GM19463 (cell line): ENCODE measurements at regions not wholly inside any gene's neighbourhood (a gene's known extent, or its start where the extent isn't known, plus 50 kb on each side); places are given as distances from the start of the nearest gene placed in this dataset.

ENCODE experiments used
- ATAC-seq: cut with Tn5 transposase; IDR thresholded peaks from one replicate; pipeline ENCODE4 v1.9.1; 2021; ENCODE audit warnings: mild to moderate bottlenecking, moderate library complexity; ENCODE audit not compliant: unreplicated experiment

DNA sequence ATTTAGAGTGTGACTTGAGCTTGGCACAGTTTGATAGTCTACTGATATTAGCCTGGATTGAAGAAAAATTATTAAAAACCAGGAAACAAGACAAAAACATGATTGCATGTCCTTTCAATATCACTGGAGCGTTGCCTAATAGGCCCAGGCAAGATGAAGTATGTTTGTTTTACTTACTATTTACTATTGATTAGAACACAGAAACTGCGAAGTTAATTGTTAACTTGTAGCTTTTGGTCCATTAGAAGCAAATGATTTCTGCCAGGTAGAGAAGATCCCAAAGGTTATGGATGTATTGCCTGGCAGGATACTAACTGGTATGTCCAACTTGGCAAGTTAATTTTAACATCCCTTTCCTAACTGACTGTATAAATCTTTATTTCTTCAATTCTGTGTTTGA lies 268.9 kb downstream of the ETNK1 start:
- ATAC-seq: no peak

DNA sequence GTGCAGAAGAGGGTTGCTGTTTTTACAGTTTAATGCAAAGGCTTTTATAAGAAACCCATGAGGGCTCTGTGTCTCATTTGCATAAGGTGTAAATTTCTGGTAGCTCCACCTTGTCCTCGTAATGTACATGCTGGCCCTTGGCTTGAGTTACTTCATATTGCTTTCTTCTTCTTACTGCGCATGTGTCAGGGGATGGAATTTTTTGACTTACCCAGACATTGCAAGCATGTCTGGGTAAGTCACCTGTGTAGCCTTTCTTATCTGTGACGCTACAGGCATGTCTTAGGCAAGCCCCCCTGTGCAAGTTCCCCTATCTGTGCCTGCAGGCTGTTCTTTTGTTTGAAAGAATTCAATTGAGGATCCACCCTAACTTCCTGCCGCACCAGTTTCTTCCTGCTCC lies 274.2 kb downstream of the ETNK1 start:
- no peak for ATAC-seq

- no peak for ATAC-seq
Observed at GRCh38 chr12:22900401-22900800, 275.4 kb downstream of the ETNK1 start.

GRCh38 chr12:22904485-22904884 lies 279.5 kb downstream of the ETNK1 start:
- no peak for ATAC-seq

GRCh38 chr12:22916241-22916640 lies 291.3 kb downstream of the ETNK1 start:
- no peak for ATAC-seq

- ATAC-seq: no peak
Observed at GRCh38 chr12:22916815-22917214, 291.8 kb downstream of the ETNK1 start.

DNA sequence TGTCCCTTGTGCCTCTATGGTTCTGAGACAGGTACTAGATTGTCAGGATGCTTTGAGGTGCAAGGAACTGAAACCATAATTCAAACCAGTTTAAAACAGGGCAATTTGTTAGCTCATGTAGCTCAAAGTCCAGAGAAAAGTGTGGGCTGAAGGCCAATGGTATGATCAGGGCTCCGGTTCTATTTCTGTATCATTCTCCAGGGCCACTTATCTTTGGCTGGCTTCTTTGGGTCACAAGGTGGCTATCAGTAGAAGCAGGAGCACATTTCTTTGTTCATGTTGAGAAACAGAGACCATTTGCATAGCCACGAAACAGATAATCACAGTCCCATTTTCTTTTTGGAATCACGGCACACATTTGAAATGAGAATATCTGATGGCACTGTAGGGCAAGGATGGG lies 294.9 kb downstream of the ETNK1 start:
- ATAC-seq: no peak

DNA sequence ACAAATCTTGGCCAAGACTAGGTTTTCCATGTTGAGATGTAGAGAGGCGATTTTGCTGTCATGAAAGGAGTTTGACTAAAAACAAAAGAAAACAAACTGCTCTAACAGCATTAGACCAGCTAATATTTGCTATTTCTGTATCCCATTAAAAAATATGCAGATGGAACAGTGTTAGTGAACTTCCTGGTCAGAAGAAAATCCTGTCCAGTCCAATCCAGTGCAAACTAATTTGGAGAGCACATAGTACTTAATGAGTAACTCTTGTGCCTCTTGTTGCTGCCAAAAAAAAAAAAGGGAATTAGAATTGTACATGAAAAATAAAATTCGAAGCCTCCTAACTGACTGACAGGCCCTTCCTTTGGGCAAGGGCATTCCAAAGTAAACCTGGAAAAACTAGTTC lies 298.8 kb downstream of the ETNK1 start:
- no peak for ATAC-seq

- no peak for ATAC-seq
Observed at GRCh38 chr12:22924391-22924790, 299.4 kb downstream of the ETNK1 start.

GRCh38 chr12:22925623-22926022 lies 300.7 kb downstream of the ETNK1 start:
- ATAC-seq: no peak

- no peak for ATAC-seq
Observed at GRCh38 chr12:22932431-22932830, 307.5 kb downstream of the ETNK1 start.

DNA sequence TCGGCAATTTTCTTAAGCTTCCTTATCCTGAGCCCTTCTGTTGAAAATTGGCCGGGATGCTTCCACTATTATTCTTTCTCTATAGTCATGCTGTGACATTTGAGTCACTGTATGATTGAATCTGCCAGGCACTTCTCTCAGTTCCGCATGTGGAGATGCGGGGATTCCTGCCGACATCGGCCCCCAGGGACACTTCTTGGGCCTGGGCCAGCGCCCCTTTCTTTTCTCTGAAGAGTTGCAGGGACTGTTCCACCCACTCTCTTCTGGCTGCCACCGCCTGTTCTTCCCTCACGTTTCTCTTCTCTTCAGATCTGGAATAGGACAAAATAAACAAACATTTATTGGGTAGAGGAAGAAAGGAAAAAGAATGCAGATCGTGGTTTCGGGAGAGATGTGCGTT lies 310.1 kb downstream of the ETNK1 start:
- ATAC-seq: no peak

DNA sequence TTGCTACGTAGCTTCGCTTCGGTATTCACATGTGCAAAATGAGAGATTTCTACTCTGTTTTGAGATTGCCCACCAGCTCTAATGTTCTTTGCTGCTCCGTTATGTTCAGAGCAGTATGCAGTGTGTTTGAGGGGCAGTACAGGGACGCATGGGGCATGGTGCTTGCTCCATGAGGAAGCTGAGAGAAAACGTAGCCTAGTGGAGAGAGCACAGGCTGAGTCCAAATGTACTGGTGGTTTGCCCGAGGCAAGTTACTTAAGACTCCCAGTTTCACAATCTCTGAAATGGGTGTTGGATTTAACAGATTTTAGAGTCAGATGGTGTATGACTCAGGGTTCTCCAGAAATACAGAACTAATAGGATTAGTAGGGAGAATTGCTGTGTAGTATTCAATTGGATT lies 310.5 kb downstream of the ETNK1 start:
- ATAC-seq: no peak

- no peak for ATAC-seq
Observed at GRCh38 chr12:22938323-22938722, 313.4 kb downstream of the ETNK1 start.

DNA sequence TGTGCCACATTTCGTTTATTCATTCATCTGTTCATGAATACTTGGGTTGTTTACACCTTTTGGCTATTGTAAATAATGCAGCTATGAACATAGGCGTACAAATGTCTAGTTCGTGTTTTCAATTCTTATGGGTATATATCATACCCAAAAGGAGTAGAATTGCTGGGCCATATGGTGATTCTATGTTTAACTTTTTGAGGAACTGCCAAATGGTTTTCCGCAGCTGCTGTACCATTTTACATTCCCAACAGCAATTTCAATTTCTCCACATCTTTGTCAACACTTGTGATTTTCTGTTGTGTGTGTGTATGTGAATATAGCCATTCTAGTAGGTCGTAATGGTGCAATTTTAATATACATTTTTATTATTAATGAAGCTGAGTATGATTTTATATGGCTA lies 326.2 kb downstream of the ETNK1 start:
- ATAC-seq: no peak

GRCh38 chr12:22956690-22957089 lies 331.7 kb downstream of the ETNK1 start:
- no peak for ATAC-seq

DNA sequence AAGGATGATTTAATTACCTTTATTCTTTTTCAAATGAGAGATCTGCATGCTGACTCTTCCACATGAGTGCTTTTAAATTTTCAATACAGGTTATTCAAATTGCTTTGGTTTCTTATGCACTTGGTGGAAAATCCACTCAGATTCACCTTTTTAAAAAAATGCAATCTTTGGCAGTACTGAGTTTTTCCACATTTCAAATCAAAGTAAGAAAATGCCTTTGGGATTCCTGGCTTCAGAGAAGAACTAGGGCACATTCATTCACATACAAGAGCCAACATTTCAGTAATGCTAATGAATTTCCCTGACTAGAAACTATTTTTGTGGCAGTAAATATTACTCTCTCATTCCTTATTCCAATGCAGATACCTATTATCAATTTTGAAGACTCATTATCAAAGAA lies 342.2 kb downstream of the ETNK1 start:
- no peak for ATAC-seq

GRCh38 chr12:22969521-22969920 lies 344.6 kb downstream of the ETNK1 start:
- ATAC-seq: no peak

GRCh38 chr12:22971247-22971646 lies 346.3 kb downstream of the ETNK1 start:
- no peak for ATAC-seq

DNA sequence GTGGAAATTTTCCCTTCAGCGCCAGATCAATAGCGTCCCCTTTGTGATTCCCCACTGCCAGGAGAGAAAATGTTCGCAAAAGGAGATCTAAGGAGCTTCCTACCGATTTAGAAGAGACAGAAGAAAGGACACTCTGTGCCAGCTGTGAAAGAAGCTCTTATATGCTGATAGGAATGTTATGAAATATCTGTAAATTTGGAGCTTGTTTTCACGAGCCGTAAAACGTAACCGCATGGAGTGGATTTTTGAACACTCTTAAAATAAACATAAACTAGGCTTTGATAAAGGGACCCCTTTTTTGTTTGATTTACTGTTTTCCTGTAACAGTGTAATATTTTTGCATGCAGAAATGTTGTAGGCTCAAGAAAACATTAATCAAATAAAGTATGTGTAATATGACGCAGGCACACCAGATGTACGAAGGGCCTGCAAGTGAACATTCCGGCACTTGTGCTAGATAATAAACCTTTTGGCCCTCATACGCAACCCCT lies 346.8 kb downstream of the ETNK1 start:
- no peak for ATAC-seq

GRCh38 chr12:22974865-22975264 lies 349.9 kb downstream of the ETNK1 start:
- ATAC-seq: no peak

GRCh38 chr12:22978962-22979361 lies 354.0 kb downstream of the ETNK1 start:
- no peak for ATAC-seq

DNA sequence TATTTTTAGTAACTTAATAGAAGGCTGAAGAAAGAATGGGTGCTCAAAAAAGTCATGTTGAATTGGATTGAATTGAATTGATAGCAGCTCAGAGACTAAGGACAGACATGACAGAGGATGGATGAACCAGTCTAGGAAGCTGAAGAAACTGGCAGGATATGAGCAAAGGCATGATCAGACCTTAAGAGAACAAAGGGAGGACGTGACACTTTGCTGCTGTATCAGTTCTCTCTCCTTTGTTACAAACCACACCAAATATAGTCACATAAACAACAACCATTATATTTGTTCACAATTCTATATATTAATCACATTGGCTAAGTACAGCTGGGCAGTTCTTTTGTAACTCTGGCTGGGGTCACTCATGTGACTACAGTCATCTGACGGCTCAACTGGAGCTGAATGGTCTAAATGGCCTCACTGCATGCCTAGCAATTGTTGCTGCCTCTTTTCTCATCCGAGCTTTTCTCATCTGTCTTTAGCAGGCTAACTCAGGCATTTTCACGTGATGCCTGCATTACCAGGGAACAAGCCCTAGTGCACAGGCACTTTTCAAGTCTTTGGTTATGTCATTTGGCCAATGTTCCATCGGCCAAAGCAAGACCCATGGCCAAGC lies 355.0 kb downstream of the ETNK1 start:
- ATAC-seq: no peak
